GM10248 (cell line): ENCODE measurements at regions not wholly inside any gene's neighbourhood (a gene's known extent, or its start where the extent isn't known, plus 50 kb on each side); places are given as distances from the start of the nearest gene placed in this dataset.

ENCODE experiments used
- CTCF ChIA-PET: fragments of 300-600 bp; sonication (Branson Sonifier 250); formaldehyde crosslinking; extraction: SDS; loops from one replicate; lab custom pipeline; 2021; ENCODE audit warnings: antibody characterized with exemption; lab: Yijun Ruan, JAX
- POLR2A ChIA-PET: fragments of 350-650 bp; sonication (Branson Sonifier 250); formaldehyde crosslinking; extraction: SDS; loops from one replicate; lab custom pipeline; 2020; ENCODE audit warnings: antibody characterized with exemption; lab: Yijun Ruan, JAX
- DNase-seq: peaks from one replicate; pipeline ENCODE4 v3.0.0; 2012; ENCODE audit errors: extremely low spot score
- TF ChIP-seq, protein P1 (sequence below): IDR thresholded peaks from 2 replicates; pipeline ENCODE4 v1.5.1; 2012; ENCODE audit warnings: mild to moderate bottlenecking, low read depth; ENCODE audit errors: extremely low read depth, missing control alignments, control extremely low read depth

DNA sequence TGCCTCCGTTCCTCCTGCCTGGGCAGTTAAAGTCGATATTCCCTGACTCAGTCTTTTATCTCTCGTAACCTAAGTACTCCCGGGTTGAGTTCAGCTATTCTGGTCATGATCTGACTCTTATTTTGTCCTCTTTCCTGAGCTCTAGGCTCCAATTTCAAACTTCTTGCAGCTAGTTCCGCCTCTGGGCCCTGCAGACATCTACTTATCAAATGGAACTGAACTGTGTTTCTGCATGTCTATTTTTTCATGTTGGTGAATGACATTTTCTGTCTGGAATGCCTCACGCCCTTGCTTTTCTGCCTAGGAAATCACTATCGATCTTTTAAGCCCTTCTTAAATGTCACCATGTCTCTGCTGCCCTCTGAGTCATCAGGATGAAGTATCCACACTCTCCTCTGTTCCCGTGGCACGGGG lies 101.5 kb downstream of the VAPA start:
- ChIA-PET CTCF (interaction anchor here (1.6 kb wide), 1 partner anchor 485 kb away, joined by 3 read pairs; no protein-coding TSS in a partner anchor), POLR2A (no interaction called here)
- no peak for DNase-seq
- TF ChIP-seq, protein P1, sequence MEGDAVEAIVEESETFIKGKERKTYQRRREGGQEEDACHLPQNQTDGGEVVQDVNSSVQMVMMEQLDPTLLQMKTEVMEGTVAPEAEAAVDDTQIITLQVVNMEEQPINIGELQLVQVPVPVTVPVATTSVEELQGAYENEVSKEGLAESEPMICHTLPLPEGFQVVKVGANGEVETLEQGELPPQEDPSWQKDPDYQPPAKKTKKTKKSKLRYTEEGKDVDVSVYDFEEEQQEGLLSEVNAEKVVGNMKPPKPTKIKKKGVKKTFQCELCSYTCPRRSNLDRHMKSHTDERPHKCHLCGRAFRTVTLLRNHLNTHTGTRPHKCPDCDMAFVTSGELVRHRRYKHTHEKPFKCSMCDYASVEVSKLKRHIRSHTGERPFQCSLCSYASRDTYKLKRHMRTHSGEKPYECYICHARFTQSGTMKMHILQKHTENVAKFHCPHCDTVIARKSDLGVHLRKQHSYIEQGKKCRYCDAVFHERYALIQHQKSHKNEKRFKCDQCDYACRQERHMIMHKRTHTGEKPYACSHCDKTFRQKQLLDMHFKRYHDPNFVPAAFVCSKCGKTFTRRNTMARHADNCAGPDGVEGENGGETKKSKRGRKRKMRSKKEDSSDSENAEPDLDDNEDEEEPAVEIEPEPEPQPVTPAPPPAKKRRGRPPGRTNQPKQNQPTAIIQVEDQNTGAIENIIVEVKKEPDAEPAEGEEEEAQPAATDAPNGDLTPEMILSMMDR: no peak

DNA sequence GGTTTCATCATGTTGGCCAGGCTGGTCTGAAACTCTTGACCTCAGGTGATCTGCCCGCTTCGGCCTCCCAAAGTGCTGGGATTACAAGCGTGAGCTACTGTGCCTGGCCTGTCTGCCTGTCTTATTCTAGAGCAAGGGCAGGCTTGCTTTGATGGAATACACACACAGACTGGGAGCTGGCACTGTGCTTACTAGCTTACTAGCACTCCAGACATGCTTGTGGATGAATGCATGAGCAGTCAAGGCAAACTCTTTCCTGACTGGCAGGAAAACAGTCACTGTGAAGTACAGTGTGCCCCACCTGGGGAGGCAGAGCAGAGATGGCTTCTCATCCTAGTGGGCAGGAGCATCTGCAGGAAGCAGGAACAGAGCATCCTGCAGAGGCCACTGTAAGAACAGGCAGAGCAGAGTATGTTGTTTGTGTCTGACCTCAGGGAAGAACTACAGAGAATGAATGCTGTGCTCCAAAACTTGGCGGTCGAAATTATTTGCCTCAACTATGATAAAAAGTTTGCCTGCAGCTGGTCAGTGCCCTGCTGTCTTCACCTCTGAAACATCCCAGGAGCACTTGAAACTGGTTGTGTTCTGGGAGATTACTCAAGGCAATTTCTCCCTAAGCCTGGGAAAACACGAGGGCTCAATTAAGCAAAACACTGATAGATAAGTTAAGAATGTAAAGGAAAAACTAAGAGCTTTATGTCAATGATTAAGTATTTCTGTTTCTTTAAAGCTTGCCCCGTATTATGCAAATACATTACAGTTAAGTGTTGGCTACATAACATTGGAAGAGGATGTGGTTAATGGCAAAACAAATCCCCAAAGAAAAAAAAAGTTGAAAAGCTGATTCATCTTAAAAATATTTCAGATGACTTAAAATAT lies 102.4 kb downstream of the VAPA start:
- TF ChIP-seq, protein P1: no peak
- ChIA-PET CTCF (interaction anchor here (1.3 to 1.6 kb wide), 2 partner anchors 32 to 484 kb away, joined by 3 read pairs; no protein-coding TSS in a partner anchor), POLR2A (no interaction called here)
- no peak for DNase-seq

DNA sequence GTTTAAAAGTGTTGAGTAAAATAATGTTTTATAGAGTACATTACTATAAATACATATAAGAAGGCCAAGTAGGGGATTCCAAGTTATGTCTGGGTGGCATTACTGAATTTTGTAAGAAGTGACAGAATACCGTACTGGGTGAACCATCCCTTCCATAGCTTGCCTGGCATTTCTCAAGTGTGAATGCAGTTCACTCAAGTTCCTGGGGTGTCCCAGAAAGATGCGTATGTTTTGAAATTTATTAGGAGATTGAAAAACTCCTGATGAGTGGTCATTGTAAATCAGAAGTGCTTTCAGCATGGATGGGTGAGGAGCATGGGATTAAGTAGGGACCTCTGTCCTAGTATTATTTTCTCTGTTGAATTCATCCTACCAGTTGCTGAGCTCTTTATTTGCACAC lies 103.2 kb downstream of the VAPA start:
- POLR2A ChIA-PET: no interaction called here
- DNase-seq: no peak
- TF ChIP-seq, protein P1: no peak
- CTCF ChIA-PET: interaction anchor here (1.3 kb wide), 1 partner anchor 31 kb away, joined by 3 read pairs; no protein-coding TSS in a partner anchor

DNA sequence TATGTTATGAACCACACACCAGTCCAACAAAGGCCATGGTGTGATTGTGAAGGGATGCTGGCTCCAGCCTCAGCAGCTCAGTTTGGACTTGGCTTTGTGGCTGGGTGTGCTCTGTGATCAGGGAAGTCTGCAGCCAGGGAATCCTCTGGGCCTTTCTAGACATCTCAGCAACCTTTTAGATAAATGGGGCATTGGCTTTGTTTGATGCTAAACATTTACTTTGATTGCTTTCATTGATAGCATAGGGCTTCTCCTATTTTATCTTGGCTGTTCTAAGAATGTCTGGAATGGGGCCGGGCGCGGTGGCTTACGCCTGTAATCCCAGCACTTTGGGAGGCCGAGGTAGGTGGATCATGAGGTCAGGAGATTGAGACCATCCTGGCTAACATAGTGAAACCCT lies 104.5 kb downstream of the VAPA start:
- no peak for DNase-seq
- CTCF ChIA-PET: no interaction called here
- POLR2A ChIA-PET: no interaction called here
- TF ChIP-seq, protein P1: no peak

DNA sequence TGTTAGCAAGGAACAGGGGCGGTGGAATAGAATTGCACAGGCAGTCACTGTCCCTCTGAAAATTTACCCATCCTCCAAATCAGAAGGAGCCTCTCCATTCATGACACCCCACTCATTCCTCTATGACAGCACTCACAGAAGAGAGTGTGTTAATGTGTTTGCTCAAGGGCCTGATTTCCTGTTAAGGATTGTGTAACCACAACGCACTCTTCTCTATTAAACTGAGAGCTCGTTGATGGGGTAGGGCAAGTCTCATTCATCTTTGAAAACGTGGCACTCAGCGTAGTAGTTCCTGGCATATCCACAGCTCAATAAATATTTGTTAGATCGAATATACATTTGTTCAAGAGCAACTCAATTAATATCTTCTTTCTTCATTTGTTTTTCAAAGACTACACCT lies 106.4 kb downstream of the VAPA start:
- CTCF ChIA-PET: interaction anchor here (1.0 to 1.3 kb wide), 4 partner anchors 9 to 498 kb away, joined by 3 to 4 read pairs (median 3); no protein-coding TSS in a partner anchor
- DNase-seq: no peak
- POLR2A ChIA-PET: no interaction called here
- TF ChIP-seq, protein P1: no peak

DNA sequence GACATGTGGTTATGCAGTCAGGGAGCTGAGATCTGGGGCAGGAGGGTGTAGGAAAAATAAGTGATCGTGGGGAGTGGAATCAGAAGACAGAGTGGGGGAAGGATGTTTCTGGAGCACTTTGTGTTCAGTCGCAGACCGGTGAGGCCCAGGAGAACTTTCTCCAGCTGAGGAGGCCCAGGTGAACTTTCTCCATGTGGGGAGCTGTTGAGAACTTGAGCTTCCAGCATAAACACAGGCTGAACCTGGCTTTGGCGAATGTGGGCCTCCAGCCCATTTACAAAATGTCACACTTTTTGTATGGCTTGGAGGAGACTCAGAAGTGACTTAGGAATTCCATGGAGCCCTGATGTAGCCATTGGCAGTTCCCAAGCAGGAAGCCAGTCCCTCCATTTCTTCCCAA lies 108.5 kb downstream of the VAPA start:
- TF ChIP-seq, protein P1: no peak
- POLR2A ChIA-PET: no interaction called here
- DNase-seq: no peak
- CTCF ChIA-PET: no interaction called here
